Spleen (tissue), 11 donors: ENCODE measurements at regions not wholly inside any gene's neighbourhood (a gene's known extent, or its start where the extent isn't known, plus 50 kb on each side); places are given as distances from the start of the nearest gene placed in this dataset.
"Not testable (repeated sequence)": the region's sequence is repeated elsewhere in the genome, so short reads cannot be mapped to it uniquely, and the experiment has no call there.

ENCODE experiments used
- DNase-seq: peaks from one replicate; pipeline ENCODE4 v3.0.0-alpha.2; 2020
- H3K27ac ChIP-seq, 8 donors: fragments of 200-600 bp; sonication (generic) in 7 of 8; 1 replicate in 4 of 8; 2 replicates in 4 of 8; pipeline versions ENCODE4 v1.5.0 to v1.8.0; 2016 to 2021; ENCODE audit warnings: inconsistent platforms in 4 of 8, mild to moderate bottlenecking in 4 of 8, moderate library complexity in 1 of 8
- H3K27me3 ChIP-seq, 7 donors: fragments of 200-600 bp; sonication (generic) in 6 of 7; replicated peaks in 1 of 7; 1 replicate in 4 of 7; 2 replicates in 3 of 7; pipeline versions ENCODE4 v1.5.0 to v1.8.0; 2016 to 2021; ENCODE audit warnings: inconsistent platforms in 3 of 7, mild to moderate bottlenecking in 1 of 7
- H3K36me3 ChIP-seq, 6 donors: fragments of 200-600 bp; sonication (generic) in 5 of 6; 1 replicate in 4 of 6; 2 replicates in 2 of 6; pipeline versions ENCODE4 v1.5.0 to v1.8.0; 2016 to 2021; ENCODE audit warnings: inconsistent platforms in 2 of 6
- H3K4me1 ChIP-seq, 6 donors: fragments of 200-600 bp; sonication (generic) in 5 of 6; 1 replicate in 3 of 6; 2 replicates in 3 of 6; pipeline versions ENCODE4 v1.5.0 to v1.8.0; 2016 to 2021; ENCODE audit warnings: inconsistent platforms in 3 of 6
- H3K4me3 ChIP-seq, 8 donors: fragments of 200-600 bp; sonication (generic) in 7 of 8; 1 replicate in 4 of 8; 2 replicates in 4 of 8; pipeline versions ENCODE4 v1.5.0 to v1.8.0; 2016 to 2021; ENCODE audit warnings: inconsistent platforms in 4 of 8, mild to moderate bottlenecking in 4 of 8, moderate library complexity in 2 of 8
- H3K9me3 ChIP-seq, 8 donors: fragments of 200-600 bp; sonication (generic) in 7 of 8; 1 replicate in 4 of 8; 2 replicates in 4 of 8; pipeline versions ENCODE4 v1.5.0 to v1.8.0; 2016 to 2021; ENCODE audit warnings: inconsistent platforms in 4 of 8
- CTCF ChIP-seq, 11 experiments: fragments of 200-600 bp in 7 of 11; fragments of 450-650 bp in 4 of 11; sonication (generic) in 4 of 11; IDR thresholded peaks in 8 of 11; conservative IDR thresholded peaks in 3 of 11; 1 replicate in 7 of 11; 2 replicates in 4 of 11; pipeline versions ENCODE4 v1.4.0 to v1.8.0; 2016 to 2021; ENCODE audit warnings: antibody characterized with exemption in 11 of 11, inconsistent platforms in 4 of 11, mild to moderate bottlenecking in 1 of 11
- POLR2A ChIP-seq, 3 donors: fragments of 450-650 bp; IDR thresholded peaks; one replicate each; pipeline ENCODE4 v1.5.1; 2017; ENCODE audit warnings: antibody characterized with exemption in 3 of 3, mild to moderate bottlenecking in 1 of 3
- POLR2AphosphoS5 ChIP-seq, 3 donors: sonication (generic); formaldehyde crosslinking; IDR thresholded peaks; one replicate each; pipeline ENCODE4 v1.5.1; 2017; ENCODE audit warnings: antibody characterized with exemption in 3 of 3
- WGBS, 5 donors: extraction: QIAGEN DNeasy Blood & Tissue Kit in 3 of 5; methylation state at CpG; one replicate each; pipeline versions ENCODE4 v1.1.5 to v1.1.7; 2013 to 2018; 5-methylcytosine and 5-hydroxymethylcytosine counted together
- intact Hi-C: fragments of 100-400 bp; cut with DNase I; formaldehyde crosslinking; loops from one replicate; pipeline ENCODE4 v1.15.0; 2023; ENCODE audit warnings: low total_unique reads
- donor health status: healthy with polysubstance abuse.
- donor health status: DM: no; HTN: no; CAD: no; lungs with moderate emphysema.
- donor health status: DM: no; HTN: no; CAD: no.
- donor health status: Bipolar disorder and iron deficiency.
- donor health status: healthy.
- donor health status: DM: no; HTN: no; CAD: no.
- donor health status: DM: yes; HTN: yes; CAD: no.

DNA sequence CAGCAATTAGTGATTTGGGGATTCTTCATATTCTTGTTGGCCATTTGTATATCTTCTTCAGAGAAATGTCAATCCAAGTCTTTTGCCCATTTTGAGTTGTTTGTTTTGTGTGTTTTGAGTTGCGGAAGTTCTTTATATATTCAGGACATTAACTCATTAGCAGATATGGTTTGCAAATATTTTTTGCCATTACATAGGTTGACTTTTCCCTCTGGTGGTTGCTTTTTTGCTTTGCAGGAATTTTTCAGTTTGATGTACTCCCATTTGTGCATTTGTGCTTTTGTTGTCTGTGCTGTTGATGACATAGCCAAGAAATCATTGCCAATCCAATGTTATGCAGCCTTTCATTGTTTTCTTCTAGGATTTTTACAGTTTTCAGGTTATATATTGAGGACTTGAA is 63.6 kb upstream of the DNAJC1 start:
- H3K27ac ChIP-seq = no peak overlapping the region
- intact Hi-C loops = no loop called here
- 91 to 100% (median 98%) methylated on average over 1 of the region's 1 CpG for WGBS, 5 donors

GRCh38 chr10:22060984-22061383 is 57.5 kb upstream of the DNAJC1 start:
- intact Hi-C loops = not testable (repeated sequence)

More for the DNA sequence above, 63.6 kb upstream of the DNAJC1 start:
- no peaks in the 10 kb centered on the region for H3K36me3 ChIP-seq
- H3K4me3 ChIP-seq = no peak overlapping the region
- H3K27me3 ChIP-seq = no peaks in the 10 kb centered on the region
- TF ChIP-seq CTCF (IDR thresholded peaks at IDR 0.05 in 8 of 11, conservative IDR thresholded peaks at IDR 0.05 in 3 of 11) (no peak), POLR2A (IDR thresholded peaks at IDR 0.05) (no peak), POLR2AphosphoS5 (IDR thresholded peaks at IDR 0.05) (no peak)
- H3K4me1 ChIP-seq = no peaks in the 10 kb centered on the region
- no peak for DNase-seq
- peaks cover 2 to 35% (median 27%) of the 10 kb centered on the region in 8 donors for H3K9me3 ChIP-seq

DNA sequence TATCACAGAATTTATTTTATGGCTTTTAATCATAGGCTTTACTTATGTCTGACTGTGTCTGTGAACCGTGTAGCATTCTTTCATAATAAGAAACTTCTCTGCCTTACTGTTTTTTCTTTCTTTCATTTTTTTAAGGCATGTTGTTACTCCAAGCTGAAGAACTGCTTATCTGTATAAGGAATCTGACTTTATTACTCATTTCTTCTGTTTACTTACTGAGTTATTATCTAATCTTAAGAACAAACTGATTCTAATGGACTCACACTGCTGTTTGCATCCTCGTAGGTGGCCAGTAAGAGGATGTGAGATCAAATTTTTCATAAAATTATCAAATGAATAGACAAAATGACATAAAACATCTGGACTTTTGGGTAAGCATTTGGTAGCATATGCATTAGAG is 54.7 kb upstream of the DNAJC1 start:
- Histone ChIP-seq H3K4me1 (no peaks in the 10 kb centered on the region), H3K9me3 (peaks cover 0 to 8% (median 5%) of the 10 kb centered on the region in 8 donors), H3K36me3 (no peaks in the 10 kb centered on the region), H3K27me3 (peaks cover 0 to 3% (median 0%) of the 10 kb centered on the region in 7 donors), H3K4me3 (no peak overlapping the region), H3K27ac (no peak overlapping the region)
- intact Hi-C loops = no loop called here
- DNase-seq = no peak
- 74 to 85% (median 77%) methylated on average over 2 of the region's 2 CpGs for WGBS, 5 donors
- TF ChIP-seq POLR2A (IDR thresholded peaks at IDR 0.05) = no peak
- no peak for TF ChIP-seq POLR2AphosphoS5 (IDR thresholded peaks at IDR 0.05)

More at GRCh38 chr10:22060984-22061383, 57.5 kb upstream of the DNAJC1 start:
- not testable (repeated sequence) for H3K4me1 ChIP-seq, H3K27ac ChIP-seq, H3K4me3 ChIP-seq, H3K36me3 ChIP-seq, DNase-seq, H3K27me3 ChIP-seq
- peaks cover 0 to 12% (median 5%) of the 10 kb centered on the region in 8 donors for H3K9me3 ChIP-seq
- WGBS, 5 donors = 77 to 95% (median 81%) methylated on average over 6 of the region's 6 CpGs; no CpG with 5 or more reads in 1 of the 5 donors

GRCh38 chr10:22054961-22055360 is 51.4 kb upstream of the DNAJC1 start:
- no peak overlapping the region for H3K27ac ChIP-seq
- TF ChIP-seq POLR2A (IDR thresholded peaks at IDR 0.05) (no peak), CTCF (IDR thresholded peaks at IDR 0.05 in 8 of 11, conservative IDR thresholded peaks at IDR 0.05 in 3 of 11) (no peak), POLR2AphosphoS5 (IDR thresholded peaks at IDR 0.05) (no peak)
- 36 to 66% (median 58%) methylated on average over 1 of the region's 1 CpG for WGBS, 5 donors

More at GRCh38 chr10:22054961-22055360, 51.4 kb upstream of the DNAJC1 start:
- intact Hi-C loops = no loop called here
- no peak for DNase-seq
- no peak overlapping the region for H3K4me3 ChIP-seq
- H3K27me3 ChIP-seq = peaks cover 0 to 3% (median 0%) of the 10 kb centered on the region in 7 donors
- H3K36me3 ChIP-seq = no peaks in the 10 kb centered on the region
- no peaks in the 10 kb centered on the region for H3K4me1 ChIP-seq
- H3K9me3 ChIP-seq = no peaks in the 10 kb centered on the region
